Parathyroid adenoma (tissue), 2 donors: ENCODE measurements at regions not wholly inside any gene's neighbourhood (a gene's known extent, or its start where the extent isn't known, plus 50 kb on each side); places are given as distances from the start of the nearest gene placed in this dataset.

Experiments
- H2AFZ ChIP-seq: fragments of 300-600 bp; sonication (generic); one replicate; pipeline ENCODE4 v1.7.0; 2017; ENCODE audit warnings: antibody characterized with exemption, mild to moderate bottlenecking
- H3K27ac ChIP-seq: fragments of 300-600 bp; sonication (generic); one replicate; pipeline ENCODE4 v1.7.0; 2017
- H3K27me3 ChIP-seq: fragments of 300-600 bp; sonication (generic); one replicate; pipeline ENCODE4 v1.7.0; 2017; ENCODE audit warnings: low read length; ENCODE audit not compliant: control insufficient read depth, insufficient read depth
- H3K36me3 ChIP-seq: fragments of 300-600 bp; sonication (generic); one replicate; pipeline ENCODE4 v1.7.0; 2017; ENCODE audit warnings: low read length; ENCODE audit not compliant: control insufficient read depth, insufficient read depth
- H3K4me1 ChIP-seq: fragments of 300-600 bp; sonication (generic); one replicate; pipeline ENCODE4 v1.7.0; 2017; ENCODE audit warnings: control low read depth
- H3K4me2 ChIP-seq: fragments of 300-600 bp; sonication (generic); one replicate; pipeline ENCODE4 v1.7.0; 2017; ENCODE audit warnings: low read length
- H3K4me3 ChIP-seq: fragments of 300-600 bp; sonication (generic); one replicate; pipeline ENCODE4 v1.7.0; 2017; ENCODE audit warnings: low read depth, low read length
- H3K79me2 ChIP-seq: fragments of 300-600 bp; sonication (generic); one replicate; pipeline ENCODE4 v1.7.0; 2017; ENCODE audit warnings: control low read depth
- H3K9ac ChIP-seq: fragments of 300-600 bp; sonication (generic); one replicate; pipeline ENCODE4 v1.7.0; 2017; ENCODE audit warnings: mild to moderate bottlenecking
- H3K9me3 ChIP-seq: fragments of 300-600 bp; sonication (generic); one replicate; pipeline ENCODE4 v1.7.0; 2017; ENCODE audit warnings: low read length; ENCODE audit not compliant: control insufficient read depth
- CTCF ChIP-seq: fragments of 300-600 bp; sonication (generic); IDR thresholded peaks from one replicate; pipeline ENCODE4 v1.7.0; 2017; ENCODE audit warnings: antibody characterized with exemption, mild to moderate bottlenecking
- donor health status: primary hyperparathyroidism.

- Histone ChIP-seq H3K27me3 (no peaks in the 10 kb centered on the region), H3K36me3 (no peaks in the 10 kb centered on the region), H3K9ac (no peak overlapping the region), H3K4me1 (no peaks in the 10 kb centered on the region), H3K4me3 (no peak overlapping the region), H3K27ac (no peak overlapping the region), H3K4me2 (no peak overlapping the region), H3K9me3 (no peaks in the 10 kb centered on the region), H3K79me2 (no peaks in the 10 kb centered on the region), H2AFZ (no peak overlapping the region)
- no peak for TF ChIP-seq CTCF
Observed at GRCh38 chr2:195601361-195601760, 55.7 kb upstream of the SLC39A10 start.

- Histone ChIP-seq H3K36me3 (no peaks in the 10 kb centered on the region), H3K9me3 (no peaks in the 10 kb centered on the region), H3K79me2 (no peaks in the 10 kb centered on the region), H3K9ac (no peak overlapping the region), H3K4me3 (no peak overlapping the region), H3K4me2 (no peak overlapping the region), H2AFZ (no peak overlapping the region), H3K27ac (no peak overlapping the region), H3K4me1 (no peaks in the 10 kb centered on the region), H3K27me3 (no peaks in the 10 kb centered on the region)
- no peak for TF ChIP-seq CTCF
Observed at GRCh38 chr2:195600778-195601177, 56.2 kb upstream of the SLC39A10 start.

GRCh38 chr2:195596840-195597239, 60.2 kb upstream of the SLC39A10 start:
- Histone ChIP-seq H3K9ac (no peak overlapping the region), H3K36me3 (no peaks in the 10 kb centered on the region), H2AFZ (no peak overlapping the region), H3K27me3 (no peaks in the 10 kb centered on the region), H3K27ac (no peak overlapping the region), H3K79me2 (no peaks in the 10 kb centered on the region), H3K9me3 (no peaks in the 10 kb centered on the region), H3K4me2 (no peak overlapping the region), H3K4me3 (no peak overlapping the region), H3K4me1 (no peaks in the 10 kb centered on the region)
- no peak for TF ChIP-seq CTCF

- TF ChIP-seq CTCF = no peak
- no peaks in the 10 kb centered on the region for H3K36me3 ChIP-seq
- no peak overlapping the region for H3K4me2 ChIP-seq
- no peaks in the 10 kb centered on the region for H3K79me2 ChIP-seq
- H2AFZ ChIP-seq = no peak overlapping the region
- no peak overlapping the region for H3K27ac ChIP-seq
- H3K4me3 ChIP-seq = no peak overlapping the region
- H3K9ac ChIP-seq = no peak overlapping the region
- no peaks in the 10 kb centered on the region for H3K4me1 ChIP-seq
- no peaks in the 10 kb centered on the region for H3K9me3 ChIP-seq
- H3K27me3 ChIP-seq = no peaks in the 10 kb centered on the region
Observed at GRCh38 chr2:195595825-195596224, 61.2 kb upstream of the SLC39A10 start.

- no peaks in the 10 kb centered on the region for H3K9me3 ChIP-seq
- H2AFZ ChIP-seq = no peak overlapping the region
Observed at GRCh38 chr2:195594919-195595694, 61.9 kb upstream of the SLC39A10 start.

More at GRCh38 chr2:195594919-195595694, 61.9 kb upstream of the SLC39A10 start:
- Histone ChIP-seq H3K79me2 (no peaks in the 10 kb centered on the region), H3K4me1 (no peaks in the 10 kb centered on the region), H3K36me3 (no peaks in the 10 kb centered on the region), H3K4me3 (no peak overlapping the region), H3K27ac (no peak overlapping the region), H3K9ac (no peak overlapping the region), H3K27me3 (no peaks in the 10 kb centered on the region), H3K4me2 (no peak overlapping the region)
- no peak for TF ChIP-seq CTCF
